KMS-11 (cell line): ENCODE measurements at regions not wholly inside any gene's neighbourhood (a gene's known extent, or its start where the extent isn't known, plus 50 kb on each side); places are given as distances from the start of the nearest gene placed in this dataset.

Source experiments
- H2AFZ ChIP-seq: fragments of 200-600 bp; sonication (generic); 2 replicates; pipeline ENCODE4 v1.6.1; 2016; ENCODE audit warnings: antibody characterized with exemption, mixed run types, low read depth
- H3K27ac ChIP-seq: fragments of 200-600 bp; sonication (generic); 2 replicates; pipeline ENCODE4 v1.6.1; 2016; ENCODE audit warnings: mild to moderate bottlenecking, mixed run types
- H3K27me3 ChIP-seq: fragments of 200-600 bp; sonication (generic); 2 replicates; pipeline ENCODE4 v1.6.1; 2017; ENCODE audit warnings: mild to moderate bottlenecking, low read depth, mixed run types, moderate library complexity; ENCODE audit not compliant: insufficient read depth
- H3K36me3 ChIP-seq: fragments of 200-600 bp; sonication (generic); 2 replicates; pipeline ENCODE4 v1.6.1; 2017; ENCODE audit warnings: mild to moderate bottlenecking, mixed run types; ENCODE audit not compliant: insufficient read depth
- H3K4me1 ChIP-seq: fragments of 200-600 bp; sonication (generic); 2 replicates; pipeline ENCODE4 v1.6.1; 2016; ENCODE audit warnings: mild to moderate bottlenecking, low read depth, mixed run types; ENCODE audit not compliant: poor library complexity, severe bottlenecking
- H3K4me2 ChIP-seq: fragments of 200-600 bp; sonication (generic); 2 replicates; pipeline ENCODE4 v1.7.0; 2016; ENCODE audit warnings: mild to moderate bottlenecking, mixed run types
- H3K4me3 ChIP-seq: fragments of 200-600 bp; sonication (generic); IDR thresholded peaks from 2 replicates; pipeline ENCODE4 v1.6.1; 2017; ENCODE audit warnings: low read depth, low read length, mixed read lengths; ENCODE audit not compliant: insufficient read depth
- H3K79me2 ChIP-seq: fragments of 200-600 bp; sonication (generic); 2 replicates; pipeline ENCODE4 v1.6.1; 2016; ENCODE audit warnings: low read depth, mixed run types; ENCODE audit not compliant: insufficient read depth
- H3K9ac ChIP-seq: fragments of 200-600 bp; sonication (generic); 2 replicates; pipeline ENCODE4 v1.6.1; 2016; ENCODE audit warnings: mild to moderate bottlenecking, mixed run types
- H4K20me1 ChIP-seq: fragments of 200-600 bp; sonication (generic); 2 replicates; pipeline ENCODE4 v1.6.1; 2016; ENCODE audit warnings: mild to moderate bottlenecking, mixed run types; ENCODE audit not compliant: insufficient read depth
- CTCF ChIP-seq: fragments of 200-600 bp; sonication (generic); conservative IDR thresholded peaks from 2 replicates; pipeline ENCODE4 v1.6.1; 2017; ENCODE audit warnings: low read depth, mild to moderate bottlenecking, antibody characterized with exemption, low read length, moderate library complexity, mixed read lengths

GRCh38 chr11:129271030-129271429, 78.9 kb upstream of the ARHGAP32 start:
- no peak for TF ChIP-seq CTCF
- Histone ChIP-seq H4K20me1 (no peaks in the 10 kb centered on the region), H3K4me2 (no peak overlapping the region), H3K27me3 (no peaks in the 10 kb centered on the region), H3K4me3 (no peak overlapping the region), H3K36me3 (no peaks in the 10 kb centered on the region), H3K4me1 (no peaks in the 10 kb centered on the region), H3K79me2 (no peaks in the 10 kb centered on the region), H2AFZ (no peak overlapping the region), H3K9ac (no peak overlapping the region), H3K27ac (no peak overlapping the region)

GRCh38 chr11:129270446-129270845, 78.3 kb upstream of the ARHGAP32 start:
- Histone ChIP-seq H3K27me3 (no peaks in the 10 kb centered on the region), H3K4me1 (no peaks in the 10 kb centered on the region)

GRCh38 chr11:129268371-129268770, 76.2 kb upstream of the ARHGAP32 start:
- Histone ChIP-seq H3K9ac (no peak overlapping the region), H4K20me1 (no peaks in the 10 kb centered on the region), H3K79me2 (no peaks in the 10 kb centered on the region), H3K4me1 (no peaks in the 10 kb centered on the region), H3K27me3 (no peaks in the 10 kb centered on the region), H2AFZ (no peak overlapping the region), H3K27ac (no peak overlapping the region), H3K4me3 (no peak overlapping the region), H3K36me3 (no peaks in the 10 kb centered on the region), H3K4me2 (no peak overlapping the region)
- no peak for TF ChIP-seq CTCF

More at GRCh38 chr11:129270446-129270845, 78.3 kb upstream of the ARHGAP32 start:
- no peak overlapping the region for H3K9ac ChIP-seq
- no peak overlapping the region for H3K27ac ChIP-seq
- no peaks in the 10 kb centered on the region for H4K20me1 ChIP-seq
- no peaks in the 10 kb centered on the region for H3K36me3 ChIP-seq
- H3K4me3 ChIP-seq: no peak overlapping the region
- no peak for TF ChIP-seq CTCF
- no peaks in the 10 kb centered on the region for H3K79me2 ChIP-seq
- H2AFZ ChIP-seq: no peak overlapping the region
- H3K4me2 ChIP-seq: no peak overlapping the region

- Histone ChIP-seq H3K4me3 (no peak overlapping the region), H3K27ac (no peak overlapping the region), H3K36me3 (no peaks in the 10 kb centered on the region), H3K27me3 (no peaks in the 10 kb centered on the region), H3K79me2 (no peaks in the 10 kb centered on the region), H3K4me1 (no peaks in the 10 kb centered on the region), H3K9ac (no peak overlapping the region), H3K4me2 (no peak overlapping the region), H2AFZ (no peak overlapping the region), H4K20me1 (no peaks in the 10 kb centered on the region)
- no peak for TF ChIP-seq CTCF
Observed at GRCh38 chr11:129267716-129268115, 75.6 kb upstream of the ARHGAP32 start.

GRCh38 chr11:129266536-129266935, 74.4 kb upstream of the ARHGAP32 start:
- no peak overlapping the region for H3K4me3 ChIP-seq
- H2AFZ ChIP-seq: no peak overlapping the region
- no peaks in the 10 kb centered on the region for H3K79me2 ChIP-seq
- H3K9ac ChIP-seq: no peak overlapping the region
- no peak for TF ChIP-seq CTCF
- H3K27ac ChIP-seq: no peak overlapping the region
- no peaks in the 10 kb centered on the region for H3K4me1 ChIP-seq
- H3K36me3 ChIP-seq: no peaks in the 10 kb centered on the region
- H3K27me3 ChIP-seq: no peaks in the 10 kb centered on the region
- H4K20me1 ChIP-seq: no peaks in the 10 kb centered on the region
- no peak overlapping the region for H3K4me2 ChIP-seq
